ENCODE measurements at regions not wholly inside any gene's neighbourhood (a gene's known extent, or its start where the extent isn't known, plus 50 kb on each side); places are given as distances from the start of the nearest gene placed in this dataset.

DNA sequence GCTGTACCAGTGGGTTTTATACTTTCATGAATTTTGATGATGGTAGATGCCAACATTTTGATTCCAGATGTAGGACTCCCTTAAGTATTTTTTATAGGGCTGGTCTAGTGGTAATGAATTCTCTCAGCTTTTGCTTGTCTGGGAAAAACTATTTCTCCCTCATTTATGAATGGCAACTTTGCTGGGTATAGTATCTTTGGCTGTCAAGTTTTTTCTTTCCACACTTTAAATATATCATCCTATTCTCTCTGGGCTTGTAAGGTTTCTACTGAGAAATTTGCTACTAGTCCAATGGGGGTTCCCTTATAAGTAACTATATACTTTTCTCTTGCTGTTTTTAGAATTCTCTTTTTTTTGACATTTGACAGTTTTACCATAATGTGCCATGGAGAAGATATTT lies 629.3 kb downstream of the NR2F1-AS1 start:
- TF ChIP-seq, protein P1, sequence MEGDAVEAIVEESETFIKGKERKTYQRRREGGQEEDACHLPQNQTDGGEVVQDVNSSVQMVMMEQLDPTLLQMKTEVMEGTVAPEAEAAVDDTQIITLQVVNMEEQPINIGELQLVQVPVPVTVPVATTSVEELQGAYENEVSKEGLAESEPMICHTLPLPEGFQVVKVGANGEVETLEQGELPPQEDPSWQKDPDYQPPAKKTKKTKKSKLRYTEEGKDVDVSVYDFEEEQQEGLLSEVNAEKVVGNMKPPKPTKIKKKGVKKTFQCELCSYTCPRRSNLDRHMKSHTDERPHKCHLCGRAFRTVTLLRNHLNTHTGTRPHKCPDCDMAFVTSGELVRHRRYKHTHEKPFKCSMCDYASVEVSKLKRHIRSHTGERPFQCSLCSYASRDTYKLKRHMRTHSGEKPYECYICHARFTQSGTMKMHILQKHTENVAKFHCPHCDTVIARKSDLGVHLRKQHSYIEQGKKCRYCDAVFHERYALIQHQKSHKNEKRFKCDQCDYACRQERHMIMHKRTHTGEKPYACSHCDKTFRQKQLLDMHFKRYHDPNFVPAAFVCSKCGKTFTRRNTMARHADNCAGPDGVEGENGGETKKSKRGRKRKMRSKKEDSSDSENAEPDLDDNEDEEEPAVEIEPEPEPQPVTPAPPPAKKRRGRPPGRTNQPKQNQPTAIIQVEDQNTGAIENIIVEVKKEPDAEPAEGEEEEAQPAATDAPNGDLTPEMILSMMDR (IDR thresholded peaks at IDR 0.05): no peak
- TF ChIP-seq POLR2A (IDR thresholded peaks at IDR 0.05) (no peak), POLR2AphosphoS5 (IDR thresholded peaks at IDR 0.05) (no peak), EP300 (IDR thresholded peaks at IDR 0.05; ENCODE audit: low read depth) (no peak)
